GM18508 (cell line): ENCODE measurements at regions not wholly inside any gene's neighbourhood (a gene's known extent, or its start where the extent isn't known, plus 50 kb on each side); places are given as distances from the start of the nearest gene placed in this dataset.

Experiments used
- ATAC-seq: cut with Tn5 transposase; IDR thresholded peaks from one replicate; pipeline ENCODE4 v1.9.1; 2021; ENCODE audit warnings: moderate number of reproducible peaks; ENCODE audit not compliant: insufficient read depth, unreplicated experiment

DNA sequence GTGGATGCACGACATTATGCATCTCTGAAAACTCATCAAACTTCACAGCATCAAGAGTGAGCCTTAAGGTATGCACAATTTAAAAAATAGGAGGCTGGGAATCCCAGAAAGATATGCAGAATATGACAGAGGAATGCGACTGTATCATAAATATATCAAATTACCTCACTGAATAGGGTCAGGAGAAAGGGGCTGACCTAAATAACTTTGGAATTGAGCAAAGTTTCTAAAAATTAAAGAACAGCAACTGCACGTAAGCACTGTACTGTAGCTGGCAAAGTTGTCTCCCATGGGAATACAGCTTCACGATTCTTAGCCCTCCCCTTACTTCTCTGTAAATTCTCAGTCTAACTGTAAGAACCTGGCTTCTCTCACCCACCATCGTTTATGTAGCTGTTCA is 397.4 kb upstream of the ZFP42 start:
- ATAC-seq: no peak

DNA sequence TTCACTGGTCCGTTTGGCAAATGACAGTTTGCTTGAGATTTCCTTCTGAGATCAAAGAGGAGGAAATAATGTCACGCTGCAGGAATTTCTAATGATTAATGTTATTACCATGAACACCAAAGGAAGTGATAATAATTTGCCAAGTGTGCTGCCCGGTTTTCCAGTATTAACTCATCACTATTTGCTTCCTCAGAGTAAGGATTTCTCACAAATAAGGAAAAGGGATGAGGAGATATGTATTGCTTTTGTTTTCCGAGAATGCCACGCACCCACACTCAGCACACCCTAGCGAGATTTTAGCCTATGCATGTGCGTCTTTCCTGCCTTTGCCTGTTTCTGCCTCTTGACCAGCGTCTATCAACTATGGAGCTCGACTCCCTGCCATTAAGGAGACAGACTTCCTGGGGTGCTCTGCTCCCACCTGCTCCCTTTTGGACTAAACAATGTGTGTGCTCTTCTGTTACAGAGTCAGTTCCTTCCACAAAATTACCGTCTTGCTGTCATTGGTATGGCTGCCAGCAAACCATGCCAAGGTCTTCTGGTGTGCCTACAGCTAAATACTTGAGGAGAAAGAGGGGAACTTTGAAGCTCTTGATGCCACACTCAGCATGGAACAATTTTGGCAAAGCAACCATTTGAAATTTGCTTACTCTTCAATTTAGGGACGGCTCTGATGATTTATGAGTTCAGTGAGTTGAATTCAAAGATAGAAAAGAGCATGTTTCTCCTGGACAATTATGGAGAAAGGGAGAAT is 393.1 kb upstream of the ZFP42 start:
- ATAC-seq: no peak

DNA sequence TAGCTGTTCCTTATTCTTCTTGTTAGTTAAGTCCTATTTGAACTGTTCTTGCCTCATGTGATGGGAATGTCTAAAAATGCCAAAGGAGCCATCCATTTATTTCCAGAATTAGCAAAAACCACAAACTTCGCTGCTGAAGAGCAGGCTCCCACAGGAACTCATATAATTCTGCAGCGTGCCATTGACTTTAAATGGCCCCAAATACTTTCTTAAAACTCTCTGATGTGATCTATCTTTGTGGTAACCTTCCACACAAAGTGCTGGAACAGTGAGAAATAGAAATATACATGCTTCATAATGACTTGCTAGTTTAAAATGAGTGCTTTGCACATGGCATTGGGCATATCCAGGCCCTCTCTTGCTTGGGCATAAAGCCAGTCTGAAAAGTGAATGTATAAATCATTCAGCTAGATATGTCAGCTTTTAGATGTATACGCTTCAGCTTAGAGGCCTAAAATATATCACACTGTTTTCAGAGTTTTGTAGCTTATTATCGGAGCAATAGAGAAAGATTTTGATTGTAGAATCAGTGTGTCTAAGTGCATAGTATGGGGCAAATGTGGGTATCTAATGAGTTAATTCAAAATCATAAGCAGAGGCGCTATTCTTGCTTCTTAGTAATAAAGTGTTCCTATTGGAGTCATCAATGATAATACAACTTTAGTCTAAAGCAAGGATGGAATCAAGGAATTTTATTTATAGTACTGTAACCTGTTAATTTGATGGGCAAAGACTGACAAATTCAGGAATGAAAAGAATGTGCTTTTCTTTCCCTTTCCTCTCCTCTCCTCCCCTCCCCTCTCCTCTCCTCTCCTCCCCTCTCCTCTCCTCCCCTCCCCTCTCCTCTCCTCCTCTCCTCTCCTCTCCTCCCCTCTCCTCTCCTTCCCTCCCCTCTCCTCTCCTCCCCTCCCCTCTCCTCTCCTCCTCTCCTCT is 392.2 kb upstream of the ZFP42 start:
- ATAC-seq: no peak

DNA sequence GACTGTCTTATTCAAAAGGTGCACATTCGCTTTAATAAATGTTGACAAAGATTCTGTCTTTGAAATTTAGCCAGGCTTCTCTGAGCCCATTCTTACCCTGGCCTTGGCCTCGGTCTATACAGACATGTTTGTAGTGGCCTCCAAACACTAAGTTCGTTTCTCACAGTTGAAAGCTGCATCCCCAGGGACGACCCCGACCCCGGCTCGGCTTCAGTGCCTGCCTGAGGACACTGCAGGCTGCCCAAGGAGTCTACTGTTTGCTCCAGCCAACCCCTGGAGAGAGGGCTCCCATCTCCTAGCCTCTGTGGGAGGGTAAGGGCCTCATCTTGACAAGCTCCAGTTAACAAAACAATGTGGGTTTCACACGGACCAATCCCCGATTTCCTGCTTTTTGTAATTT is 390.6 kb upstream of the ZFP42 start:
- ATAC-seq: no peak

DNA sequence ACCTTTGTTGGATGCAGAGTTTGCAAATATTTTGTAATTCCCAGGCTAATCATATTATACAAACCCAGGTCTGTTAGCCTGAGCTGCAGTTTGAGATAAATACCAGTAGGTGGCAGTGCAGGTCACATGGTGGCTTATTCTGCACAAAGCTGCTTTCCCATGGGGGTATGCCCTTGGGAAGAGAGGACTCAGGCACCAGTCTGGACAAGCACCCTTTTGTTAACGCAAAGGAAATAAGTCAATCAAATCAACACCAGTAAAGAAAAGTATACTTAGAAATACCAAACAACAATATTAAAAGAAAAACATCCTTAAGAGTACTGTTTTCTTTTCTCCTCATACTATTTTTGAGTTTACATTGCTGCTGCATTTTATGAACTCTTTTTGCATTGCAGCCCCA is 389.0 kb upstream of the ZFP42 start:
- ATAC-seq: no peak

DNA sequence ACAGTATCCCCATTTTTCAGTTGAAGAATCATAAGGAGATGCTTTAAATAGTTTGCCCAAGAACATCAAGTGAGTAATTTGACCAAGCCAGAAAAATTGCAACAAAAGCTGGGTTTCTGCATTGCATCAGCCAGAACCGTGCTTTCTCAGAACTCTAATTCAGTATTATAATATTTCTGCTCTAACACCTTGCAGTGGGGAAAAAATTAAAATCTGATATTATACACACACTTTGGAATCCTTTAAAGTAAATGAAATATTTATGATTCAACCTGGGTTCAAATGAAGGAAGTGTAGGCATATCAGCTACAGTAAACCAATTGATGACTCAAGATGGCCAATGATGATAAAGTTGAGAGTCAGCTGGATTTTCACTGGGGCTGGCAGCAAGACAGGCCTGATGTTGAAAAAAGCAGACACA is 387.6 kb upstream of the ZFP42 start:
- no peak for ATAC-seq

DNA sequence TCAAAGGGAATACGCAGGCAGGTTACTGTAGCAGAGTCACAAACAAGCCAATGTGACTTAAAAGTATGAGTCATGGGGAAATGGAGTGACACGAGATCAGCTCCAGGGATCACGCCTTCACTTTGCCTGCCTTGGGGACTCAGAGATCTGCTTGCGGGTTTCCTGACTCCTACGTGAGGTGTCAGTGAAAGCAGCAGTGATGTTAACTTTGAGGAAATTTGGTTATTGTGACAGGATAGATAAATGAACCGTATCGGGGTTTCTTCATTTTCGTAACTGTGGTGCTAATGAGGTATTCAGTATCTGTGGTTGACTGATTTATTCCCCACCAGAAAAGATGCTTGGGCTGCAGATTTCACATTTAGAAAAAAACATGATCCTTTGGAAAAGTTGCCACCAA is 383.3 kb upstream of the ZFP42 start:
- no peak for ATAC-seq

DNA sequence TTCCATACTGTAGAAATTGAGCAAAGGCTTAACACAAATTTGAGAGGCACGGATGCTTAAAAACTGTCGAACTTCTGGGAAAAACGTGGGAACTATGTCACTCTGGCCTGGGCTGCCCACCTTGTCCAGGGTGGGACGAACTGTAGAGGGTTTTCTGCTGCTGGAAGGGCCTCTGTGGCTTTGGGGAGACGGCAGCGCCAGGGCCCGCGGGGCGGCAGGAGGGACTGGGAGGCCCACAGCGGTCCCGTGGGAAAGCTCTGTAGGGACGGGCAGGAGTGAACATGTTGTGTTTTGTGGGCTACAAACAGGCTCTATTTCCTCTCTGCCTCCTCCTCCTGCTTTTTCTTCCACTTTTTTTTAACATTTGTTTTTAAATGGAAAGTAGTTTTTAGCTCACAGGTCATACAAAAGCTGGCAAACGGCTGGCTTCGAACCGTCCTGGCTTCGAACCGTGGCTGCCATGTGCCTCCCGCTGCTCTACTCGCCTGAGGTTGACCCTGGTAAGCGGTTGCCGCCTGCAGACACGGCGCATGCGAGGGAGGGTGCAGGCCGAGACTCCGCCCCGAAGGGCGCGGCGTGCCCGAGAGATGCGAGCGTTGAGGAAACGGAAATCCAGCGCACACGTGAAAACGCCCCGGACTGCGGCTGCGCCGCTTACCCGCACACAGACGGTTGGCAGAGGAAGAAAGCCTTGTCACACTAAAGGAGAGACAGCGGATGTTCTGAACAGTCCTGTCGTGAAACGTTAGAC is 382.3 kb upstream of the ZFP42 start:
- ATAC-seq: no peak

DNA sequence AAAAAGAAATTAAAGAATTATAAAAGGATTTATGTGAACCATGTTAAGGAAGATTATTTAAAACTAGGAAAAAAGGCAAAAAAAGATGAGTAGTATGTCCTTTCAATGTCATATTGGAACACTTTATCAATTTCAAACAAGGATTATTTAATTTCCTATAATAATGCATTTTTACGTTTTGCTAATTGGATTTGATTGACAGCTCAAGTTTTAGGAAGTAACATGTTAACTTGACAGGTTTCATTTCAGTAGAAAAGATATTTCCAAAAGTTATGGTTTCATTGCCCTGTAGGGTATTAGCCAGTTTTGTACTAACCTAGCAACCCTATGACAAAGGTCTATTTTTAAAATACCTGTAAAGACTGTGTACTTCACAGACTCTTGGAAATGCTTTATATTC is 379.6 kb upstream of the ZFP42 start:
- ATAC-seq: no peak

DNA sequence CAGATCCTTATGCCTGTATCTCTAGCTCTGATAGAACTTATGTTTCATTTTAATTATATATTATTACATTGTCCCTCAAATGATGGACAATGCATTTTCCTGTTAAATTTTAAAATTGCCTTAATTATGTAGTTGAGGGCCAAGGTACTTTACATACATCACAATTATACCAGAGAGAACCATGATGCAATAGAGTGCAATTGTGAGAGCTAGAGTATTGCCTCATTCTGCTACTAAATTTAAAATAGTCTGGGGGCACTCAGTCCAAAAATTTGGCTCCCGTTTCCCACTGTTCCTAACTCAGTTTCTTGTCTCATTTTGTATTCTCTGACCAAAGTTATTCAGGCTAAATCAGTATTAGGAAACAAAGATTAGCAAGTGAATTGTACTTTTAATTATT is 378.5 kb upstream of the ZFP42 start:
- no peak for ATAC-seq

DNA sequence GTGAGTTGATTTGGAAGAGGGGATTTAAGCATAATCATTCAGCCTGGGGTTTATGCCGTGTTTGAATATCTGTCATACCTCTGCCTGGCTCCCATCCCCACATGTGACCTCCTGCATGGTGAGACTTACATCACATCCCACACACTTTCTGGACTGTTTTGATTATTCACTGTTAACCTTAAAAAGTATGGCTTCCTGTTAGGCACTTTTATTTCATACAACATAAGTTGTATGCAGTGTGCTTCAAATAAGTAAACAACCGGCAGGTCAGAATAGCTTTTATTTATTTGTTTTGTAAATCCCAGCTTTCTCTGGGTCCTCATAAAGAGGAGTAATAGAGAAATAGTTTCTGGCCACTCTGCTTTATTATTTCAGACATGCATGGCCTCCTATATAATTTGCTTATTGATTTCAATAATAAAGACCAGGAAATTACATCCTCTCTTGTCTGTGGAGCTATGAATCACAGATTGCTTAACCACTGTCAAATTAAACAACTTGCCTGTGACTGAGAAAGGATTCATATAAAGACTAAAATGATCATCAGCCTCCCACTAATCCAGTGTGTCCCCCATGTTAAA is 376.8 kb upstream of the ZFP42 start:
- ATAC-seq: no peak

DNA sequence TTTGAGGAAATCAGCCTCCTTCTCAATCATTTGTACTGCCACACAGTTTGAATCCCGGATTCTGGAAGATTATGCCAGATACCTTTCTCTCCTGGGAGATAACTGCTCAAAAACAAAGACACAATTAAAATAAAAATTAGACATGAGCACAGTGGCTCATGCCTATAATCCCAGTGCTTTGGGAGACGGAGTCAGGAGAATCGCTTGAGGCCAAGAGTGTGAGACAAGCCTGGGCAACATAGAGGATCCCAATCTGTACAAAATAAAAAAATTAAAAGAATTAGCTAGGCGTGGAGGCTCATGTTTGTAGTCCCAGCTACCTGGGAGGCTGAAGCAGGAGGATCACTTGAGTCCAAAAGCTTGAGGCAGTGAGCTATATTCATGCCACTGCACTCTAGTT is 376.3 kb upstream of the ZFP42 start:
- no peak for ATAC-seq

DNA sequence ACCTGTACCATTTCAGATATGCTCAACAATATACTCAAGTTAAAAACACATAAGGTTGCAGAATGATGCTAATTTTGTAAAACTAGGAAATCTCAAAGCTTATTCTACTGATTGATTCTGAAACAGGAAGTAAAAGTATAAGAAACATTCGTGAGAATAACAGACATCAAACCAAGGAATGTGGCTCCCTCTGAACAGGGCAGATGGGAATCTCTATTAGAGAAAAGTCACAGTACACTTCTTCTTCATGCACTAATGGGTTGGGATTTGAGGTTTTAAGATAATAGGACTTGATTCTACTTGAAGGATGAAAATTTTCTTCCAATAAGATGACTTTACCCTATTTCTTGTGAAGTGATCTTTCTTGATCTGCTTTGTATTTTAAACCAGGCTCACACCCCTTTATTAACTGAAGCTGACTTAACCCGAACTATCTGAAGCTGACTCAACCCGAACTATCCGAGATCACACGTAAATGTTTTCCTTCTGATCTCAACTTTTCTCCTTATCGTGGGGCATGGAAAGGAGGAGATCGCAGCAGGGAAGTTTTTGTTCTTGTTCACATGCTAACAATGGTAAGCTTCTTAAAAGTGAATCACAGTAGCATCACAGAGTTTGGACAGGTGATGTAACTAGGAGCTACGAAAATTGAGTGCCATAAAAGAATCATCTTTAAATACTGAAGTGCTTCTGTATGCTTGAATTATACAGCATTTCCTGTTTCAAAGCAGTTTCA is 363.1 kb upstream of the ZFP42 start:
- no peak for ATAC-seq

DNA sequence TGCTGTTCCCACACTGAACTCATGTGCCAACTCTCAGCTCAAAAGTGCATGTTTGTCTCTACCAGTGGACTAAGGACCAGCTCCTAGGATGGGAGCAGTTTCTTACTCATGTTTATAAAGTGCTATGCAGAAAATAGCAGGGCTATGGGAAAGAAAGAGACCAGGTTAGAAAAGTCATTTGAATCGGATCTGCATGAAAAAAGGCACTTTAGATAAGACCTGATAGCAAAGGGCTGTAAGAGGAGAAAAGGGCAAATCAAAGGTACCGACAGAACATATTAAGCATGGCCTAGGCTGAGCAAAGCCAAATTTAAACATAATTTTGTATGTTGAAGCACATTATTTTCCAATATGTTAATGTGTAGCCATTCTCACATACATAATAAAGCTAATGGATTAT is 362.3 kb upstream of the ZFP42 start:
- no peak for ATAC-seq

DNA sequence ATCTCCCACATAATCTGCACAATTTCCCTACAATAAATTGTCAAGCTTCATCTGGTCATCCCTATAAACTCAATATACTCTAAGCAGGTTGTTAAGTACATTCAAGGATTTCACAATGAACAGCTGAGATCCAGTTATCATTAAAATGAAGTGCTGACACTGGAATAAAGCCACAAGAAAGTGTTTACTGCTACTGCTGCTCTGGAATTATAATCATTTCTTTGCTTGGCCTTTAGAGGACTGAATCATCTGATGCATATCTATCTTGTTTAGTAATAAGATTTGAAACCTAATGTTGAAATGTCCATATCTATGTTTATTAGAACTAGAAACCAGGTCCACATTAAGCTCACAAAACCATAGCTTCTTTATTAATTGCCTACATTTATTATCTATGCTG is 338.6 kb upstream of the ZFP42 start:
- no peak for ATAC-seq

DNA sequence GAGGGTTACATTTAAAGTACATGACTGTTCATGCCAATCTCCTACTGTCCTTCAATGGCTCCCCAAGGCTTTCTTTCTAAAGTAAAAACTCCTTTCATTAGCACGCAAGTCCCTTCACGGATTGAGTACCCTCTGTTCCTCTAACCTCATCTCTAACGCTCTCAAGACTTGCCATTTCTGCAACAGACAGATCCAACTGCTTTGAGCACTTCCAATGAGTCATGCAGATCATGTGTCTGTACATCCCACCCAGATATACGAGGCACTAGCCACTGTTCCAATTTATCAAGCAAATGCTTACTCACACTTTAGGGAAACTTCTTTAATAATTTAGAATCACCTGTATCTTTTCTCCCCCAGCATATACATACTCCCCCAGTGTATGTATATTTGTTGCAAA is 332.5 kb upstream of the ZFP42 start:
- ATAC-seq: no peak

DNA sequence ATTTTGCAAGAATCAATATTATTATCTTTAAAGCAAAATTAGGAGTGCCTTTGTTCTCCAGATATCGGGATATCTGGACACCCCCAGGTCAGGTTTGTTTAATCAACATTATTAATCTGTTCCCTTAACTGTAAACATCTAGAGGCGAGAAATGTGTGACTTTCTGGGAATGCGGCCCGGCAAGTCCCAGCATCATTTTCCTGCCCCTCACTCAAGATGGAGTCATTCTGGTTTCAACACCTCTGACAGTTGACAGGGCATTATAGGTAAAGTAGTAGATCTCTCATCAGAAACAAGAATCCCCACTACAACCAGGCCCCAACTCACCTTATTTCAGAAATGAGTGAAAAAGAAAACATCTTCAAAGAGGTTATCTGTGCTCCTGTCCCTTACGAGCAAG is 331.6 kb upstream of the ZFP42 start:
- no peak for ATAC-seq

DNA sequence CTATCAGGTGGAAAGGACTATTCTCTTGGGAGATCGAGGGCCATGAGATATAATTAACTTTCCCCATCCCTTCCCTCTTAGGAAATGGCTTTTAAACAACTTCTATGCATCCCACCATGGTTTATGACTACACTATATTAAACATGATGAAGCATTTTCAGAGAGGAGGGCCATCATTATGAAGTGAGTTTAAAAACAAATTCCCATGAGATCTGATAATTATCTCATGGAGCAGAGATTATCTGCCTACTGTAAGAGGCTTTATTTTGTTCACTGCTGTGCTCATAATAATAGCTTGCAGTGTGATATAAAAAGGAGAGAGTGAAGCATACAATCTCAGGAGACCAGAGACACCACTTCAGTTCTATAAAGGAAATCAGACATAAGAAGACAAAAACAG is 330.5 kb upstream of the ZFP42 start:
- no peak for ATAC-seq

DNA sequence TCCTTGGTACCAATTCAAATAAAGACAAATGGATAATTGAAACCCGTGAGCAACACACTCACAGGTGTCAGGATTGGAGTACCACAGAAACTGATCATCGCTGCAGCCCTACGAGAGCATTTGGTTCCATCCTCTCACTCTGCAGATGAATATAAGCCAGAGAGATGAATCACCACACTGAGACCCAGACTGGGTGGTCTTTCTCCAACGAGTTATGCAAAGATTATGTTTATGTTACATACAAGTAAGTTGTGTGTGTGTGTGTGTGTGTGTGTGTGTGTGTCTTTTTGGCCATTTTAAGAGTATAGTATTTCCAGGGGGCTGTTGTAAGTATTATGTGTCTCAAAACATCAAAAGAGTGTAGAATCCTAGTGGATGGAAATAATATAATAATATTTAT is 329.5 kb upstream of the ZFP42 start:
- no peak for ATAC-seq
